GM12878 (cell line): ENCODE measurements at regions not wholly inside any gene's neighbourhood (a gene's known extent, or its start where the extent isn't known, plus 50 kb on each side); places are given as distances from the start of the nearest gene placed in this dataset.

Experiments
- ATAC-seq: fragments of 200-7000 bp; cut with Tn5 transposase; 3 replicates; pipeline ENCODE4 v1.9.1; 2020; ENCODE audit warnings: mild to moderate bottlenecking, moderate library complexity
- BruUV-seq: library from RNA; stranded (reverse); fragments of 400-500 nt; replicated peaks from 2 replicates; lab custom pipeline; 2021; lab: Mats Ljungman, UMichigan
- CTCF ChIA-PET: fragments of 300-600 bp; sonication (Branson Sonifier 250); formaldehyde crosslinking; extraction: SDS; loops from one replicate; lab custom pipeline; 2021; ENCODE audit warnings: inconsistent platforms; lab: Yijun Ruan, JAX
- POLR2A ChIA-PET: fragments of 350-600 bp; formaldehyde crosslinking; extraction: SDS; loops from one replicate; lab custom pipeline; 2021; ENCODE audit warnings: inconsistent platforms; lab: Charles Lee
- RAD21 ChIA-PET: fragments of 300-600 bp; sonication (Branson Sonifier 250); formaldehyde crosslinking; loops from one replicate; lab custom pipeline; 2023; ENCODE audit warnings: antibody characterized with exemption; ENCODE audit not compliant: unreplicated experiment; lab: Charles Lee
- SMC1A ChIA-PET: fragments of 300-600 bp; sonication (Branson Sonifier 250); formaldehyde crosslinking; loops from one replicate; lab custom pipeline; 2023; ENCODE audit not compliant: unreplicated experiment, uncharacterized antibody; lab: Charles Lee
- DNase-seq: peaks from one replicate; pipeline ENCODE4 v3.0.0-alpha.2; 2011; ENCODE audit warnings: low read depth, low spot score
- FAIRE-seq: peaks from 3 replicates; lab custom pipeline; 2011; peaks lifted over from hg19 to GRCh38; lab: Jason Lieb, UNC
- H2AFZ ChIP-seq: 2 replicates; pipeline ENCODE4 v1.6.0; 2011; ENCODE audit warnings: low read depth, low read length, control low read depth; ENCODE audit not compliant: control insufficient read depth
- H3K27ac ChIP-seq: 2 replicates; pipeline ENCODE4 v1.5.1; 2011; ENCODE audit warnings: control low read depth; ENCODE audit not compliant: control insufficient read depth, insufficient read depth
- H3K27me3 ChIP-seq, 2 experiments: replicated peaks in 1 of 2; 2 replicates each; pipeline versions ENCODE4 v1.6.0 to v1.6.1; 2011; ENCODE audit warnings: low read length in 1 of 2; ENCODE audit not compliant: control insufficient read depth in 2 of 2, insufficient read depth in 2 of 2
- H3K36me3 ChIP-seq, 2 experiments: 2 replicates each; pipeline ENCODE4 v1.5.1; 2011; ENCODE audit warnings: low read length in 1 of 2; ENCODE audit not compliant: control insufficient read depth in 2 of 2, insufficient read depth in 2 of 2
- H3K4me1 ChIP-seq: 2 replicates; pipeline ENCODE4 v1.6.1; 2011; ENCODE audit warnings: mild to moderate bottlenecking, low read length, moderate library complexity, mixed read lengths; ENCODE audit not compliant: control insufficient read depth, insufficient read depth
- H3K4me2 ChIP-seq: 2 replicates; pipeline ENCODE4 v1.6.0; 2011; ENCODE audit warnings: control low read depth; ENCODE audit not compliant: control insufficient read depth, insufficient read depth
- H3K4me3 ChIP-seq: fragments of 200-600 bp; sonication (generic); 2 replicates; pipeline ENCODE4 v1.5.1; 2016
- H3K79me2 ChIP-seq: 2 replicates; pipeline ENCODE4 v1.6.0; 2011; ENCODE audit warnings: low read length; ENCODE audit not compliant: control insufficient read depth, insufficient read depth
- H3K9ac ChIP-seq: 2 replicates; pipeline ENCODE4 v1.8.0; 2011; ENCODE audit warnings: low read length, control low read depth, mixed read lengths; ENCODE audit not compliant: control insufficient read depth, insufficient read depth
- H3K9me3 ChIP-seq: replicated peaks from 3 replicates; pipeline ENCODE4 v1.5.1; 2011; ENCODE audit warnings: mild to moderate bottlenecking, low read length; ENCODE audit not compliant: control insufficient read depth, insufficient read depth
- H4K20me1 ChIP-seq: 2 replicates; pipeline ENCODE4 v1.6.0; 2011; ENCODE audit not compliant: control insufficient read depth, insufficient read depth
- ASH2L ChIP-seq: fragments of 300-600, 200-600 bp; sonication (generic); IDR thresholded peaks from 2 replicates; pipeline ENCODE4 v1.6.1; 2017; ENCODE audit warnings: low read depth, mild to moderate bottlenecking, borderline replicate concordance
- BCL3 ChIP-seq: IDR thresholded peaks from 2 replicates; pipeline ENCODE4 v1.6.1; 2011; ENCODE audit warnings: borderline replicate concordance, low read depth, mild to moderate bottlenecking, moderate library complexity, low read length; ENCODE audit not compliant: insufficient read depth, poor library complexity, severe bottlenecking
- CHD4 ChIP-seq: fragments of 200-600 bp; sonication (generic); IDR thresholded peaks from 2 replicates; pipeline ENCODE4 v1.6.1; 2016; ENCODE audit warnings: mild to moderate bottlenecking
- ESRRA ChIP-seq: IDR thresholded peaks from 2 replicates; pipeline ENCODE4 v1.6.1; 2012; ENCODE audit warnings: mild to moderate bottlenecking, low read length, improper control_type of control experiment
- HCFC1 ChIP-seq: fragments of 150-350 bp; IDR thresholded peaks from 2 replicates; pipeline ENCODE4 v1.6.1; 2014; ENCODE audit warnings: low read length
- HDAC6 ChIP-seq: fragments of 200-600 bp; sonication (generic); IDR thresholded peaks from one replicate; pipeline ENCODE4 v1.8.0; 2017; ENCODE audit warnings: antibody characterized with exemption; ENCODE audit not compliant: unreplicated experiment
- HDGF ChIP-seq: fragments of 450-650 bp; IDR thresholded peaks from 2 replicates; pipeline ENCODE4 v1.6.1; 2016; ENCODE audit warnings: antibody characterized with exemption
- IKZF1 ChIP-seq: fragments of 450-650 bp; conservative IDR thresholded peaks from 2 replicates; pipeline ENCODE4 v1.6.1; 2017; ENCODE audit warnings: antibody characterized with exemption, mild to moderate bottlenecking
- NFIC ChIP-seq: IDR thresholded peaks from 2 replicates; pipeline ENCODE4 v1.6.1; 2012; ENCODE audit warnings: low read depth, mild to moderate bottlenecking, inconsistent platforms, low read length, moderate library complexity
- SIX5 ChIP-seq: IDR thresholded peaks from 2 replicates; pipeline ENCODE4 v1.6.1; 2011; ENCODE audit warnings: mild to moderate bottlenecking, low read depth, low read length, moderate library complexity; ENCODE audit not compliant: severe bottlenecking
- SREBF2 ChIP-seq: IDR thresholded peaks from 2 replicates; pipeline ENCODE4 v1.6.1; 2012; ENCODE audit warnings: mild to moderate bottlenecking, low read length
- TARDBP ChIP-seq: IDR thresholded peaks from 2 replicates; pipeline ENCODE4 v1.6.1; 2016; ENCODE audit warnings: borderline replicate concordance
- ZBTB4 ChIP-seq: fragments of 450-650 bp; formaldehyde crosslinking; IDR thresholded peaks from 2 replicates; pipeline ENCODE4 v1.4.0; 2022; ENCODE audit warnings: mild to moderate bottlenecking, moderate library complexity
- ZNF384 ChIP-seq: IDR thresholded peaks from 2 replicates; pipeline ENCODE4 v1.6.1; 2012; ENCODE audit warnings: low read depth, mild to moderate bottlenecking, low read length, improper control_type of control experiment, borderline replicate concordance
- ZNF687 ChIP-seq: fragments of 450-650 bp; IDR thresholded peaks from 2 replicates; pipeline ENCODE4 v1.6.1; 2017; ENCODE audit warnings: mild to moderate bottlenecking, moderate library complexity
- WGBS: methylation state at CpG from one replicate; pipeline ENCODE4 v1.1.6; 2016; ENCODE audit warnings: low lambda C conversion rate; ENCODE audit not compliant: insufficient replicate concordance, insufficient coverage; ENCODE audit errors: missing lambda C conversion rate; 5-methylcytosine and 5-hydroxymethylcytosine counted together
- in situ Hi-C: fragments of 300-500 bp; cut with MboI; formaldehyde crosslinking; loops from 9 replicates; pipeline ENCODE4 v1.14.3; 2018; ENCODE audit warnings: mixed read lengths
- intact Hi-C: fragments of 100-400 bp; cut with micrococcal nuclease; formaldehyde crosslinking; loops from one replicate; pipeline ENCODE4 v1.14.2; 2022; ENCODE audit not compliant: unreplicated experiment

- H3K27me3 ChIP-seq = no peaks in the 10 kb centered on the region
- no peaks in the 10 kb centered on the region for H4K20me1 ChIP-seq
- DNase-seq (no peak), FAIRE-seq (no peak), ATAC-seq (no peak)
- intact Hi-C loops = no loop called here
- TF ChIP-seq TARDBP (no peak), SIX5 (no peak), ZNF384 (no peak), HDGF (no peak), IKZF1 (no peak), NFIC (no peak), SREBF2 (no peak), BCL3 (no peak), ZNF687 (no peak), HDAC6 (no peak), ASH2L (no peak), ESRRA (no peak), ZBTB4 (CRISPR knock-in tag) (no peak), CHD4 (no peak), HCFC1 (no peak)
- no peaks in the 10 kb centered on the region for H3K79me2 ChIP-seq
- no peak overlapping the region for H3K4me3 ChIP-seq
- H3K27ac ChIP-seq = no peak overlapping the region
- H3K9me3 ChIP-seq = no peaks in the 10 kb centered on the region
- no peak overlapping the region for H2AFZ ChIP-seq
- no peak overlapping the region for H3K4me2 ChIP-seq
- ChIA-PET RAD21 (no interaction called here), POLR2A (no interaction called here), SMC1A (no interaction called here), CTCF (interaction anchor here (0.6 kb wide), 1 partner anchor 94 kb away, joined by 3 read pairs; no protein-coding TSS in a partner anchor)
- 15% methylated on average over 10 of the region's 10 CpGs for WGBS
- H3K9ac ChIP-seq = no peak overlapping the region
- no peaks in the 10 kb centered on the region for H3K4me1 ChIP-seq
- H3K36me3 ChIP-seq = no peaks in the 10 kb centered on the region
- in situ Hi-C loops = no loop called here
- BruUV-seq = no TSS peak
Observed at GRCh38 chr2:16123856-16124780, 183.8 kb downstream of the MYCN start.
